ENCODE measurements at regions not wholly inside any gene's neighbourhood (a gene's known extent, or its start where the extent isn't known, plus 50 kb on each side); places are given as distances from the start of the nearest gene placed in this dataset.
"Not testable (repeated sequence)": the region's sequence is repeated elsewhere in the genome, so short reads cannot be mapped to it uniquely, and the experiment has no call there.

DNA sequence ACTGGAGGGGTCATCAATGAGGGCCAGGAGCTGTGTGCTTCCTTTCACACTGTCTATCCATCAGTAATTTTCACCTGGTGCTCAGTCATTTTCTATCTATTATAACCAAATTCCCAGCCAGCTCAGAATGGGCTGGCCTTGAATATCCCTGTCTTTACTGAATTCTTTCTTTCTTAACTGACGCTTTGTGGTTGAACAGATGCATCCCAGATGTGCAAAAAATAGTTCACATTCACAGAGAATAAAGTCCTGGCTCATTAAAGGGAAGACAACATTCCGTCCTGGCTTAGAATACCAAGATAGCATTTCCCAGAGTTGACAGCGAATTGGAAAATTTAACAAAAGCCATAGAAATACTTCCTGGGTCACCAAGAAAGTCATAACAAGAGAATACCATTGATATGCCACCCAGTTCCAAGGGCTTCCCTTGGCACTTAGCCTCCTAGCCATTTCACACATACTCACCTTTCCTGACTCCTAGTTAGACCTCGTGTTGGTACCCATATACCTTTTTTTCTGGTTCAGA is 164.7 kb downstream of the SPDYE17 start:
- not testable (repeated sequence) for DNase-seq (ENCODE audit: low read depth in 2 of 2); H3K4me3 ChIP-seq (replicated peaks in 1 of 2; ENCODE audit: low read depth in 2 of 2, low read length in 2 of 2)

DNA sequence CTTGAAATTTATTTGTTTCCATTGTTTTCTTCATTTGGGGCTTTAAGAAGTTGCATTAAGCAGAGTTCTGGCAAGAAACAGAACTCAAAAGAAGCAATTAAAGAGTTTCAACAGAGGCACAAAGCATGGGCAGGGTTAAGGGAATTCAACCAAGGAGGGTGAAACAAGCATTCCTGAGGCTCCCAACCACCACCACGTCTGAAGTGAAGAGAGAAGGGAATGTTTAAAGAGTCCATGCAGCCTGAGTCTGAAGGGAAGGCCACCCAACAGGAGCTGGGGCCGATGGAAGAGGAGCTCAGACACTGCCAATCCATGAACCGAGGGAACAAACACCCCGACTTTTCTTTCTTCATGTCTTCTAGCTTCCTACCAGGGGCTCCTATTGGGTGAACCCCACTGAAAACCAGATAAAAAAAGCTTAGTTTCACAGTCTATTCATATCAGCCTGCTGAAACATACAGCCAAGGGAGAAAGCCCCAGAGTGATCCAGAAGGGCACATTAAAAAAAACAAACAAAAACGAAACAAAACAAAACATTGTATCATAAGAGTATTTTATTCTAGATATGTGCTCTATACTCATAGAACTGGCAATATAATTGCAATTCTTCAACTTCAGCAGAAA is 168.9 kb downstream of the SPDYE17 start:
- not testable (repeated sequence) for H3K4me3 ChIP-seq (replicated peaks in 1 of 2; ENCODE audit: low read depth in 2 of 2, low read length in 2 of 2); DNase-seq (ENCODE audit: low read depth in 2 of 2)

DNA sequence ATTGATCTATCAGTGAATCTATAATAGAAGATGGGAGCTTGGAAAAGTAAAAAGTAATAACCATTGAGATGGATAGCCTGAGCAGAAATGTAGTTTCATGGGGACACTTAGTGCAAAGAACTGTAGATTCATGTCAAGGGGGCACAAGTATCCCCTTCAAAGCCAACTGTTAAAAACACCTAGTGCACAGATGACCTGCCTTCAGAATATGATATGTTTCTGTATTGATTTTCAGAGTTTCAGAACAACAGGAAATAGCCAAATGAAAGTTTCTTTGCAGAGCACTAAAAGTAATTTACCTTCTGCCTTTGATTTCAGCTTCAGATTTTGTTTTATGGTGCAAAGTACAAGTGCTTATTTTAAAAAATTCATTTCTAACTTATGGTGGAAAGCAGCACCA is 169.9 kb downstream of the SPDYE17 start:
- not testable (repeated sequence) for H3K4me3 ChIP-seq (replicated peaks in 1 of 2; ENCODE audit: low read depth in 2 of 2, low read length in 2 of 2); DNase-seq (ENCODE audit: low read depth in 2 of 2)

DNA sequence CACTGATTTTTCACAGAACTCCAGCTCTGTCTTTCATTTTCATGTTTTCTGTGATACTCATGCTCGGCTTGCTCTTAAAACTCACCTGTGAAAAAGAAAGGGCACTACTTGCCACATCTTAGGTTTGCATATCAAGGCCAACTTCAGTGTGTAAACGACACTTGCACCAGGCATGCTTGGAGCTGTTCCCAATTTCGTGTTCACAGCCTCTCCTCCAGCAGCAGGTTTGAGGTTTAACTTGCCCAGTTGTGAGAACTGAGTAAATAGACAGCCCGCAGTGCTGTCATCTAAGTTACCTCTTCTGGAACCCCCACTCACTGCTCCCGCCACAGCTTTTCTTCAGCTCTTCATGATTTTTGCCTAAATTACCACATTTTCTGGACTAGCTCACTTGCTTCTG is 172.2 kb downstream of the SPDYE17 start:
- DNase-seq (ENCODE audit: low read depth in 2 of 2); H3K4me3 ChIP-seq (replicated peaks in 1 of 2; ENCODE audit: low read depth in 2 of 2, low read length in 2 of 2): not testable (repeated sequence)

DNA sequence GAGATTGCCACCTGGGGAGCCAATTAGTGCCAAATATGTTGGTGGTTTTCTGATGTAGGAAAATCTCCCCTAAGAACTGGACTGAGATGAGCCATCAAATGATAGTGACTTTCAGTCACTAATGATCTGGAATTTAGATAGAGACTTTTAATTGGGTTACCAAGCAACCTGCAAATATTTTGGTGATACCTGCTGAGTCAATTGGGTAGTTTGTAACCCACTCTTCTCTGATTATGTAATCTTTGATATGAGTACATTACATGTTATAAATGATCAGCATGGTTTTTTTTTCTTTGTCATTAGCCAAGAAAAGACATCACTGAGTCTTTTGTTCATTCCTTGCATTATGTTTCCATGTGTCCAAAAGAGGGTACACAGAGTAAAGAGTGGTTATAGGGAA is 177.5 kb downstream of the SPDYE17 start:
- DNase-seq (ENCODE audit: low read depth in 2 of 2); H3K4me3 ChIP-seq (replicated peaks in 1 of 2; ENCODE audit: low read depth in 2 of 2, low read length in 2 of 2): not testable (repeated sequence)

DNA sequence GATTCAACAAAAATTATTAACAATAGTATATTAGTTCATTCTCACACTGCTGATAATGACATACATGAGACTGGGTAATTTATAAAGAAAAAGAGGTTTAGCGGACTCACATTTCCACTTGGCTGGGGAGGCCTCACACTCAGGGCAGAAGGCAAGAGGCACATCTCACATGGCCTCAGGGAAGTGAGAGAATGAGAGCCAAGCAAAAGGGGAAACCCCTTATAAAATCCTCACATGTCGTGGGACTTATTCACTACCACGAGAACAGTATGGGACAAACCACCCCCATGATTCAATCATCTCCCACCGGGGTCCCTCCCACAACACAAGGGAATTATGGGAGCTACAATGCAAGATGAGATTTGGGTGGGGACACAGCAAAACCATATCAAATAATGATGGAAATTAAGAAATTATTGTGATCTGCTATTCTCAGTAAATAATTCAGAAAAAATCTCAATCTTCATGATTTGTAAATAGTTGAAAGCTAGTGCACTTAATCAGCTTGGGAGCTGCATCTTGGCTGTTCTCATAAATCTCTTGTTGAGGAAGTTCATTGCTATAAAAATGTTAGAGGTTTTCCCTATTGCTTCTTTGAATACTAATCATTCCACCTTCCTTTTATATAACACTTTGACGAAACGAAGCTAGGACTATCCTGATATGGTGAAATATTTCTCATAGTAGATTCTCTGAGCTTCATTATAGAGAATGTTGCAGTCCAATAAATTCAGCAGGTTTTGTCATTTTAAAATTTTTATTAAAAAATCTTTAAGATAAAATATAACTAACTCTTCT is 179.2 kb downstream of the SPDYE17 start:
- not testable (repeated sequence) for DNase-seq (ENCODE audit: low read depth in 2 of 2); H3K4me3 ChIP-seq (replicated peaks in 1 of 2; ENCODE audit: low read depth in 2 of 2, low read length in 2 of 2)

- DNase-seq (ENCODE audit: low read depth in 2 of 2); H3K4me3 ChIP-seq (replicated peaks in 1 of 2; ENCODE audit: low read depth in 2 of 2, low read length in 2 of 2): not testable (repeated sequence)
Observed at GRCh38 chr7:76852362-76852761, 179.8 kb downstream of the SPDYE17 start.

GRCh38 chr7:76851617-76852016 is 180.5 kb downstream of the SPDYE17 start:
- DNase-seq (ENCODE audit: low read depth in 2 of 2), result peak in 1 of 2 donors; percentile 23
- H3K4me3 ChIP-seq (replicated peaks in 1 of 2; ENCODE audit: low read depth in 2 of 2, low read length in 2 of 2), result not testable (repeated sequence)

GRCh38 chr7:76849887-76850563 is 182.1 kb downstream of the SPDYE17 start:
- not testable (repeated sequence) for DNase-seq (ENCODE audit: low read depth in 2 of 2); H3K4me3 ChIP-seq (replicated peaks in 1 of 2; ENCODE audit: low read depth in 2 of 2, low read length in 2 of 2)

DNA sequence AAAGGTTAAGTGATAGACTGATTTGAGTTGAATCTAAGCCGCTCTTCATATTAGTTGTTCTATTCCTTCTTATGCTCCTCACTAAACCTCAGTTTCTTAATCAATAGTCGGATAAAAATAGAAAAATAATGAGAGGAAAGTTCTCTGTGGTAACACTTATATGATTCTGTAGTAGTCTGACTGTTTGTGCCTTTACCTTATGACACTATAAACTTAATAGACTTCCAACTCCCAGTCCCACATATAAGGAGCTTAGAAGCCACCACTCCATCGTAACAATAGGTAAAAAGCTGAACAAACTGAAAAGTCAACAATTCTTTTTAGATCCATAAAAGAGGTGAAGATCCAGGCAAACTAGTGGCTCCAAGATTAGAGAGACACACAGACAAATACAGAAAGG is 192.3 kb downstream of the SPDYE17 start:
- not testable (repeated sequence) for DNase-seq (ENCODE audit: low read depth in 2 of 2); H3K4me3 ChIP-seq (replicated peaks in 1 of 2; ENCODE audit: low read depth in 2 of 2, low read length in 2 of 2)

GRCh38 chr7:76839214-76839613 is 192.9 kb downstream of the SPDYE17 start:
- not testable (repeated sequence) for H3K4me3 ChIP-seq (replicated peaks in 1 of 2; ENCODE audit: low read depth in 2 of 2, low read length in 2 of 2); DNase-seq (ENCODE audit: low read depth in 2 of 2)

DNA sequence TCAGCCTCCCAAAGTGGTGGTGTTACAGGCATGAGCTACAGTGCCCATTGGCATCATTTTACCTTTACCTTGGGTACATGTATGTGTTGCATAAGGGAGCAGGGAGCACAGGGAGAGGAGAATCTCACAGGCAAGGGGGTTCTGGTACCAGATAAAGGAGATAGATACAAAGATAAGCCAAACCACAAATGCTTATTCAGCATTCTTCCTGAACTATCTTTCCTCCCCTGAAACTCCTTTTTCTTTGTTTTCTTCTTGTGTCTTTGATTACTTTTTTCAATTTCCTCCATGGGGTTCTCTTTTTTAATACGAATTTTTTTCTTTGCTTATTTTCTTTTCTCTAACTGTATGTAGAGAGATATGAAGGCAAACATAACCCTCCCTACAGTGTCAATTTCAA is 193.8 kb downstream of the SPDYE17 start:
- H3K4me3 ChIP-seq (replicated peaks in 1 of 2; ENCODE audit: low read depth in 2 of 2, low read length in 2 of 2); DNase-seq (ENCODE audit: low read depth in 2 of 2): not testable (repeated sequence)

- not testable (repeated sequence) for H3K4me3 ChIP-seq (replicated peaks in 1 of 2; ENCODE audit: low read depth in 2 of 2, low read length in 2 of 2); DNase-seq (ENCODE audit: low read depth in 2 of 2)
Observed at GRCh38 chr7:76829233-76829632, 202.2 kb upstream of the POMZP3 start.

DNA sequence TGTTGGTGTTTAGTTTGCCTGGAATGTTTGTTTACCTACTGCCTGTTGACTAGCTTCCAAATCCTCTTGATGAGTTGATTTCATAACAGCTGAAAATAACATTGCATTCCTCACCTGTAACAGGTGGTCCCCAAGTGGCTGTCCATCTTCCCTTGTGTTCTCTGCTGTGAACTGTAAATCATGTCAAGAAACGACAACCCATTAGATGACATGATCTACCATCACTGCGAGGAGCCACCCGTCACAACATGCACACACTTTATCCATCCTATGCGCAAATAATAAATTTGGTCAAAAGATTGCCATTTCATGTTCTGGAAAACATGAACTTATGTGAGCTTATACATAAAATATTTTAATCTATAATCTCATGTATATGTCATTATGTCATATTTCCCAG is 199.1 kb upstream of the POMZP3 start:
- DNase-seq (ENCODE audit: low read depth in 2 of 2); H3K4me3 ChIP-seq (replicated peaks in 1 of 2; ENCODE audit: low read depth in 2 of 2, low read length in 2 of 2): not testable (repeated sequence)

DNA sequence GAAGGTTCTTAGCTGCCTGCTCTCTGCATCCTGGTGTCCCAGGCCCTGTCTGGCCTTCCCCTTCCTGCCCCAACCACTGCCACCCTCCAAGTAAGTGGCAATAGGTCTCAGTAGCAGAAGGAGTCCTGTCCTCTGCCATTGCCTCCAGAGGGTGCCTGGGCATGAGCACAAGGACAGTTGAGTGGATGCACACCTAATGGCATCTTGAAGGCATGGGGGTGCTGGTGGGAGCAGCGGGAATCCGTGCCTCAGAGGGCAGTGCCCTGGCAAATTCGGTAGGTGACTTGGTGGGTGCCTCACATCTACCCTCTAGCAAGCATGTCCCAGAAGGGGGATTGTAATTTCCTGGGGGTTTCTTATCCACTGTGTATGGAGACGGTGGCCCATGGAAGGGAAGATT is 182.8 kb upstream of the POMZP3 start:
- not testable (repeated sequence) for DNase-seq (ENCODE audit: low read depth in 2 of 2); H3K4me3 ChIP-seq (replicated peaks in 1 of 2; ENCODE audit: low read depth in 2 of 2, low read length in 2 of 2)

GRCh38 chr7:76807588-76808100 is 180.6 kb upstream of the POMZP3 start:
- H3K4me3 ChIP-seq (replicated peaks in 1 of 2; ENCODE audit: low read depth in 2 of 2, low read length in 2 of 2), result not testable (repeated sequence)

DNA sequence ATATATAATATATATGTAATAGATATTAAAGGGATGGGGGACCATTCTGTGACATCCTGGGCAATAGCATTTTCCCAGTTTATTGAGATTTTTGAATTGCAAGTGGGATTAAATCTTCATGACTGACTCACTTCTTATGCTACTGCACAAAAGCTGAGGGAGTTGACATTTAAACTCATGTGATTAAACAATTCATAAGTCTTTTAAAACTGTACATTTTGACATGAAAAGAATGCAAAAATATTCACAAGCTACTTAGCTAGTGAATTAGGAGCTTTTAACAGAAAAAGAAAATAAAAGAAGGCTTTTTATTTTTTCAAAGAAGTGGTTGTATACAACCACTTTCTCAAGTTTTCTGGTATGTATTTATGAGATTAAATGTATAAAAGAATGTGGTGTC is 179.4 kb upstream of the POMZP3 start:
- not testable (repeated sequence) for H3K4me3 ChIP-seq (replicated peaks in 1 of 2; ENCODE audit: low read depth in 2 of 2, low read length in 2 of 2)
- DNase-seq (ENCODE audit: low read depth in 2 of 2), result peak in 1 of 2 donors; percentile 5

More at GRCh38 chr7:76807588-76808100, 180.6 kb upstream of the POMZP3 start:
- DNase-seq (ENCODE audit: low read depth in 2 of 2), result peak in 1 of 2 donors; percentile 31

GRCh38 chr7:76806010-76806409 is 178.9 kb upstream of the POMZP3 start:
- H3K4me3 ChIP-seq (replicated peaks in 1 of 2; ENCODE audit: low read depth in 2 of 2, low read length in 2 of 2), result not testable (repeated sequence)
- peak in 1 of 2 donors; percentile 2 for DNase-seq (ENCODE audit: low read depth in 2 of 2)
